SK-N-DZ (cell line): ENCODE measurements at regions not wholly inside any gene's neighbourhood (a gene's known extent, or its start where the extent isn't known, plus 50 kb on each side); places are given as distances from the start of the nearest gene placed in this dataset.

Experiments
- DNase-seq: peaks from one replicate; pipeline ENCODE4 v3.0.0-alpha.2; 2015; ENCODE audit warnings: low spot score

GRCh38 chr1:62981434-62981833 lies 197.5 kb downstream of the ATG4C start:
- no peak for DNase-seq

GRCh38 chr1:62988867-62989266 lies 204.9 kb downstream of the ATG4C start:
- DNase-seq: no peak

- no peak for DNase-seq
Observed at GRCh38 chr1:62989497-62989896, 205.6 kb downstream of the ATG4C start.

- DNase-seq: no peak
Observed at GRCh38 chr1:62991152-62991551, 207.2 kb downstream of the ATG4C start.

DNA sequence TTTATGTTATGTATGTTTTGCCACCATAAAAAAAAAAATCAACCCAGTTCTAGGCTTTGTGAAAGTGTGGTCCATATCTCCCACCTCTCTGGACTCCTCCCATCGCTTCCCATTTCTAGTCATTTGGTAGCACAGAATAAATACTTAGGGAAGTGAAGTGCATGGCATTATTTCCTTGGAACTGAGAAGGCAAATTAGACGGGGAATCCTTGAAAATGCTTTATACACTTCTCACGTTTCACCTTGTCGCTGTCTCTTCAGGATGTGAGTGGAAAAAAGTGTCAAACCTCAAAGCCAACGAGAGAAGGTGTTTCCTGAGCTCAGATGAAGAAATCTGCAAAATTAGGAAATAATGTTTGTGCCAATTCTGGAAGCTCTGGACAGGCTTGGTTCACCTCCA lies 209.9 kb downstream of the ATG4C start:
- DNase-seq: no peak

GRCh38 chr1:62995173-62995572 lies 211.2 kb downstream of the ATG4C start:
- DNase-seq: no peak

- no peak for DNase-seq
Observed at GRCh38 chr1:62997884-62998283, 214.0 kb downstream of the ATG4C start.

- DNase-seq: no peak
Observed at GRCh38 chr1:62998845-62999649, 215.1 kb downstream of the ATG4C start.

DNA sequence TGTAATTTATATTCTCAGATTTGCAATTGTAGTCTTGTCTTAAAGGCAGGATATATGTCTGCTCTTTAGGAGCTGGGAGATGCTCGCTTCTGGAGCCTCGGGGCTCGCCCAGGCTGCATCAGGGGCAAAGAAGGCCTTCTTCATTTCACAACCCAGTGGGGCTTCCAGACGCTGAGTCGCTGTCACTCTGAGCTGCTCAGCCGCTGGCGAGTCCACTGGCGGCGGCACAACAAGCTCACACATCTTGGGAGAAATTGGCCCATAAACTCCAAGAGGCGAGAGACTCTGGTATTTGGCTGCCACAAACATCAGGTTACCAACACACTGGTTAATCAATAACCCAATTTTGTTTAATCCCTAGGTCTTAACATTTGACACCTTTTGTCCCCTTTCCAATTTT lies 216.6 kb downstream of the ATG4C start:
- no peak for DNase-seq

- no peak for DNase-seq
Observed at GRCh38 chr1:63004868-63005267, 220.9 kb downstream of the ATG4C start.

DNA sequence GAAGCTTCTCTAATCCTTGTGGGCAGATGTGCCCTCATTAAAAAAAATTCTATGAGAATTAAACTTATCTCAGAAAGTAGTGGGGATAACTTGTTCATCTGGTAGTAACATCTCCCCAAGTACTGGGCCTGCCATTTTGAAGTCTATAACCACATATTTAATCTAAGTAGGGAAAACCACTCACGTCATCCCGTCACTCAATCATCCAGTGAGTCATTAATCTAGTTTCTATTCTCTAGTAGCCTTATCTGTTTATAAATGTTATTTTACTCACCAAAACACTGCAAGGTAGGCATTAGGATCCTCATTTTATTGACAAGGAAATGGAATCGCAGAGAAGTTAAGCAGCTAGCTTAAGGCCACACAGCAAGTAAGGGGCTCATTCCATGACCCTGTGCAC lies 221.9 kb downstream of the ATG4C start:
- no peak for DNase-seq

DNA sequence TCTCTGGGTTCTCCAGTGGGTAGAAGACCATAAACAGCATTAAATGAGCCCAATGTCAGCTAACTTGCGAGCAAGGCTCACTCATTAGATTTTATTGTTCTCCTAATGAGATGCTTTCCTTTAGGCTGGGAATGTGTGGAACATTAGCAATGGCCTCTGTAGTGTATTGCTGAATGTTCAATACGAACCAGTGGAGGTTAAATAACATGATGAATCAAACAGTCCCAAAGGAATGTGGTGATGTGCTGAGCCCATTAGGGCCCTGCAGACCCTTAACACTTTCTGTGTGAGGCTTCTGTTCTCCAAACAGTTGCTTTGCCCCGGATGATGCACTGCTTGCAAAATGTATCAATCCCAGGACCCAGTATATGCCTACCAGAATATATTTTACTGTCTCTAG lies 225.5 kb downstream of the ATG4C start:
- DNase-seq: no peak

- DNase-seq: no peak
Observed at GRCh38 chr1:63010913-63011660, 227.2 kb downstream of the ATG4C start.

DNA sequence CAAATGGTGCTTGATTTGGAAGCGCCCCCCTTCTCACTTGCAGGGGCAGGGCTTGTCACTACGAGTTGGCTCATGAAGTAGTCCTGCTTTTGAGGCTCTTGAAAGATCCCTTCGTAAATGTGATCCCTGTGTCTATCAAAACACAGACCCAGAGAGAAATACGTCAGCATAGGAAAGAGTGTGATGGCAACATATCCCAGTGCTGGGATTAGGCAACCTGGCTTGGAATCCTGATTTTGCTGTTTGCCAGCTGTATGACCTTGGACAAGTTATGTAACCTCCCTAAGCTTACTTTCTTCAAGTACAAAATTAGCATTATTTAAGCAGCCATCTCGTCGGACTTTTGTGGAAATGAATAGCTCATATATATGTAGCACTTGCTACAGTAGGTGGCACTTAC lies 228.4 kb downstream of the ATG4C start:
- DNase-seq: no peak

- DNase-seq: no peak
Observed at GRCh38 chr1:63014267-63014666, 230.3 kb downstream of the ATG4C start.

GRCh38 chr1:63022319-63022718 lies 238.4 kb downstream of the ATG4C start:
- no peak for DNase-seq

DNA sequence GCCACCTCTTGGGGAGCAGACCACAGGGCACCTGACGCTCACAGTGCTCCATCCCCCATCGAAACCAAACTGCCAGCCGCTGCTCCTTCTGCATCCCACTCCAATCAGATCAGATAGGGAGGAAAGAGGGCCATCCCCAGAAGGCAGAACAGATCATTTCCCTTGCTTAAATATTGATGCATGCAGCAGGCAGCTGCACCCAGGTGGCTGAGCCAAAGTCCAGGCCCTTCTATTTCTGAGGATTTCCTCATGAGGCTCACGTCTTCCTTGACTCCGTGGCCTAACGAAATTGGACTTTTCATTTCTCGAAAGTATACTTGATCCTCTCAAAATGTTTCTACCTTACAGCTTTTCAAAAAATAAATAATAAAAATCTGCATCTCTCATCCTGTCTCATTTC lies 239.2 kb downstream of the ATG4C start:
- no peak for DNase-seq

DNA sequence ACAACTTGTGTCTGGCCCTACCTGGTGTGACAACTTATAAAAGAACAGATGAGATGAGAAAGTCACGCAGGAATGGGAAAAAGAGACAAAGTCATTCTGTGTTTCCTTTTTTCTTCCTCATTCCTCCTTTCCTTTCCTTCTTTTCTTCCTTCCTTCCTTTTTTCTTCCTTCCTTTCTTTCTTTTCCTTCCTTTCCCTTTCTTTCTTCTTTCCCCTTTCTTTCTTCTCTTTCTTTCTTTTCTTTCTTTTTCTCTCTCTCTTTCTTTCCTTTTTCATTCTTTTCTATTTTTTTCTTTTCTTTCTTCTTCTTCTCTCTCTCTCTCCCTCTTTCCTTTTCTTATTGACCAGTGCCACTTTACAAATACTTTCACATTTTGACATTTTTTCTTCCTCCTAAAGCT lies 239.7 kb downstream of the ATG4C start:
- no peak for DNase-seq

GRCh38 chr1:63024132-63024531 lies 240.2 kb downstream of the ATG4C start:
- no peak for DNase-seq

GRCh38 chr1:63027176-63027575 lies 243.2 kb downstream of the ATG4C start:
- no peak for DNase-seq

DNA sequence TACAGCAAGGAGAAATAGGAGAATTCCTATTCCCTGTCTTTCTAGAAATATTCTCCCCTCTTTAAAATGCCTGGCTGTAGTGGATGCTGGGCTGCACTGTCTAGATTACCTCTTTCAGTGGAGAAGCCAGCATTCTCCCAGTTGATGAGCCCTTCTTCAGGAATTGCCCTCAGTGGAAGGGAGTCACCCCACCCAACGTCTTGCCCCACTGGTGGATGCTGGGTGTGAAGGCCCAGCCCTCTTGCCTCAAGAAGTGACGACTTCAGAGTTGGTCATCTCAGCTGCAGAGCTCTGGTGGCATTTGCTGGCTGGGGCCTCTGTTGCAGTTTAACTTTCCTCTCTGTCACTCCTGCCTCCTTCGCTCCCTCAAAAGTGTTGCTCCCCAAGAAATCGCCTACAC lies 248.2 kb downstream of the ATG4C start:
- no peak for DNase-seq

DNA sequence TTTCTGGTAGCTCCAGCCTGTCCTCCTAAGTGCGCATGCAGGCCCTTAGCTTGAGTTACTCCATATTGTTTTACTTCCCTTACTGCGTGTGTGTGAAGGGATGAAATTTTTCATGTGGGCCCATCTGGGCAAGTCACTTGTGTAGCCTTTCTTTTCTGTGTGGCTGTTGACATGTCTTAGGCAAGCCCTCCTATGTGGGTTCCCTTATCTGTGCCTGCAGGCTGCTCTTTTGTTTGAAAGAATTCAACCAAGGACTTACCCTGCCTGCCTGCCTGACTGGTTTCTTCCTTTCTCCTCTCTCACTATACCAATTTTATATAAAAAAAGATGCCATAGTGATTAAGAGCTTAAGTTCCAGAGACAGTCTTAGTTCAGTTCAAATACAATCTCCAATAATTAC lies 249.3 kb downstream of the ATG4C start:
- no peak for DNase-seq

GRCh38 chr1:63034256-63034655 lies 250.3 kb downstream of the ATG4C start:
- no peak for DNase-seq
